Activated B cell treated with CpG ODN at 0.5 μM for 24 hours (primary cell): ENCODE measurements at regions not wholly inside any gene's neighbourhood (a gene's known extent, or its start where the extent isn't known, plus 50 kb on each side); places are given as distances from the start of the nearest gene placed in this dataset.
"Not testable (repeated sequence)": the region's sequence is repeated elsewhere in the genome, so short reads cannot be mapped to it uniquely, and the experiment has no call there.

Experiments used
- ATAC-seq: fragments of 200-7000 bp; cut with Tn5 transposase; one replicate; pipeline ENCODE4 v1.10.0; 2021; ENCODE audit warnings: low read depth, mild to moderate bottlenecking, moderate library complexity
- CTCF ChIA-PET: fragments of 350-600 bp; sonication (Branson Sonifier 250); formaldehyde crosslinking; loops from one replicate; lab custom pipeline; 2021; ENCODE audit warnings: antibody characterized with exemption; lab: Charles Lee
- POLR2A ChIA-PET: fragments of 350-600 bp; sonication (Branson Sonifier 250); formaldehyde crosslinking; loops from one replicate; lab custom pipeline; 2021; ENCODE audit warnings: antibody characterized with exemption; lab: Charles Lee
- DNase-seq: peaks from one replicate; pipeline ENCODE4 v3.0.0; 2022
- H3K27ac Mint-ChIP-seq: one replicate; pipeline ENCODE4 v1.8.0; 2020; ENCODE audit warnings: mixed read lengths
- H3K27me3 Mint-ChIP-seq: one replicate; pipeline ENCODE4 v1.8.0; 2021; ENCODE audit warnings: mixed read lengths
- H3K36me3 Mint-ChIP-seq: one replicate; pipeline ENCODE4 v1.8.0; 2021; ENCODE audit warnings: low read depth, mixed read lengths
- H3K4me1 Mint-ChIP-seq: one replicate; pipeline ENCODE4 v1.8.0; 2021; ENCODE audit warnings: mixed read lengths
- H3K4me3 Mint-ChIP-seq: one replicate; pipeline ENCODE4 v1.8.0; 2020; ENCODE audit warnings: mild to moderate bottlenecking, mixed read lengths
- H3K9me3 Mint-ChIP-seq: one replicate; pipeline ENCODE4 v1.8.0; 2020; ENCODE audit warnings: mixed read lengths
- CTCF ChIP-seq: fragments of 200-600 bp; IDR thresholded peaks from one replicate; pipeline ENCODE4 v1.8.0; 2022; ENCODE audit warnings: antibody characterized with exemption, mild to moderate bottlenecking
- intact Hi-C: fragments of 100-400 bp; cut with micrococcal nuclease; formaldehyde crosslinking; loops from one replicate; pipeline ENCODE4 v1.15.1; 2024

GRCh38 chr3:187811585-187812250, 66.5 kb upstream of the BCL6 start:
- intact Hi-C loops, result no loop called here
- Mint-ChIP-seq H3K9me3 (no peaks in the 10 kb centered on the region), H3K27me3 (no peaks in the 10 kb centered on the region), H3K4me3 (no peak overlapping the region), H3K36me3 (no peaks in the 10 kb centered on the region), H3K27ac (no peak overlapping the region), H3K4me1 (peaks cover 6% of the 10 kb centered on the region)
- ChIA-PET POLR2A (no interaction called here), CTCF (no interaction called here)
- DNase-seq (no peak), ATAC-seq (no peak)
- TF ChIP-seq CTCF, result no peak

- peaks cover 6% of the 10 kb centered on the region for H3K4me1 Mint-ChIP-seq
- no peak for TF ChIP-seq CTCF
- ATAC-seq, result no peak
- H3K36me3 Mint-ChIP-seq, result no peaks in the 10 kb centered on the region
- CTCF ChIA-PET, result no interaction called here
- POLR2A ChIA-PET, result no interaction called here
- intact Hi-C loops, result no loop called here
- H3K9me3 Mint-ChIP-seq, result no peaks in the 10 kb centered on the region
- H3K27ac Mint-ChIP-seq, result no peak overlapping the region
- no peak overlapping the region for H3K4me3 Mint-ChIP-seq
- H3K27me3 Mint-ChIP-seq, result no peaks in the 10 kb centered on the region
- no peak for DNase-seq
Observed at GRCh38 chr3:187812496-187812895, 67.2 kb upstream of the BCL6 start.

GRCh38 chr3:187813198-187813597, 67.9 kb upstream of the BCL6 start:
- intact Hi-C loops, result no loop called here
- ATAC-seq, result no peak
- H3K4me1 Mint-ChIP-seq, result peaks cover 10% of the 10 kb centered on the region
- ChIA-PET CTCF (no interaction called here), POLR2A (no interaction called here)
- TF ChIP-seq CTCF, result no peak
- H3K27ac Mint-ChIP-seq, result no peak overlapping the region
- no peaks in the 10 kb centered on the region for H3K27me3 Mint-ChIP-seq
- no peaks in the 10 kb centered on the region for H3K9me3 Mint-ChIP-seq
- H3K4me3 Mint-ChIP-seq, result no peak overlapping the region
- DNase-seq, result no peak
- no peaks in the 10 kb centered on the region for H3K36me3 Mint-ChIP-seq

GRCh38 chr3:187817766-187818165, 72.5 kb upstream of the BCL6 start:
- H3K4me1 Mint-ChIP-seq, POLR2A ChIA-PET, CTCF ChIA-PET, DNase-seq, ATAC-seq, H3K9me3 Mint-ChIP-seq, H3K27me3 Mint-ChIP-seq, H3K36me3 Mint-ChIP-seq, H3K27ac Mint-ChIP-seq, H3K4me3 Mint-ChIP-seq, intact Hi-C loops: not testable (repeated sequence)

- DNase-seq (no peak), ATAC-seq (no peak)
- peaks cover 4% of the 10 kb centered on the region for H3K4me1 Mint-ChIP-seq
- peaks cover 1% of the 10 kb centered on the region for H3K27me3 Mint-ChIP-seq
- intact Hi-C loops, result no loop called here
- POLR2A ChIA-PET, result no interaction called here
- H3K27ac Mint-ChIP-seq, result no peak overlapping the region
- H3K36me3 Mint-ChIP-seq, result no peaks in the 10 kb centered on the region
- H3K4me3 Mint-ChIP-seq, result no peak overlapping the region
- TF ChIP-seq CTCF, result no peak
- CTCF ChIA-PET, result no interaction called here
- H3K9me3 Mint-ChIP-seq, result no peaks in the 10 kb centered on the region
Observed at GRCh38 chr3:187821616-187822317, 76.5 kb upstream of the BCL6 start.
